ENCODE measurements at regions not wholly inside any gene's neighbourhood (a gene's known extent, or its start where the extent isn't known, plus 50 kb on each side); places are given as distances from the start of the nearest gene placed in this dataset.

- no peaks in the 10 kb centered on the region for H3K27me3 ChIP-seq (ENCODE audit: insufficient read depth, poor library complexity, severe bottlenecking)
- TF ChIP-seq CTCF (IDR thresholded peaks at IDR 0.05; ENCODE audit: insufficient read depth, low read length) = no peak
- TF ChIP-seq REST (IDR thresholded peaks at IDR 0.05; ENCODE audit: insufficient replicate concordance, low read depth) = no peak
- TF ChIP-seq SPI1 (IDR thresholded peaks at IDR 0.05; ENCODE audit: borderline replicate concordance, low read depth) = no peak
- no peak for TF ChIP-seq GABPA (IDR thresholded peaks at IDR 0.05; ENCODE audit: low read depth)
- TF ChIP-seq POLR2AphosphoS5 (IDR thresholded peaks at IDR 0.05; ENCODE audit: low read depth) = no peak
- no peak for DNase-seq (ENCODE audit: low read depth in 1 of 2, low spot score in 1 of 2)
- H3K27ac ChIP-seq (replicated peaks) = no peak overlapping the region
- H3K4me3 ChIP-seq (replicated peaks; ENCODE audit: insufficient read depth, low read length) = no peak overlapping the region
Measured at GRCh38 chrX:139170526-139171173, 359.9 kb upstream of the F9 start.

- no peaks in the 10 kb centered on the region for H3K27me3 ChIP-seq (ENCODE audit: insufficient read depth, poor library complexity, severe bottlenecking)
- TF ChIP-seq POLR2AphosphoS5 (IDR thresholded peaks at IDR 0.05; ENCODE audit: low read depth) (no peak), CTCF (IDR thresholded peaks at IDR 0.05; ENCODE audit: insufficient read depth, low read length) (no peak), REST (IDR thresholded peaks at IDR 0.05; ENCODE audit: insufficient replicate concordance, low read depth) (no peak), SPI1 (IDR thresholded peaks at IDR 0.05; ENCODE audit: borderline replicate concordance, low read depth) (no peak), GABPA (IDR thresholded peaks at IDR 0.05; ENCODE audit: low read depth) (no peak)
Measured at GRCh38 chrX:139167282-139167681, 363.3 kb upstream of the F9 start.

GRCh38 chrX:139158256-139158655, 372.3 kb upstream of the F9 start:
- no peaks in the 10 kb centered on the region for H3K27me3 ChIP-seq (ENCODE audit: insufficient read depth, poor library complexity, severe bottlenecking)
- no peak overlapping the region for H3K4me3 ChIP-seq (replicated peaks; ENCODE audit: insufficient read depth, low read length)
- no peak for TF ChIP-seq REST (IDR thresholded peaks at IDR 0.05; ENCODE audit: insufficient replicate concordance, low read depth)
- no peak for TF ChIP-seq SPI1 (IDR thresholded peaks at IDR 0.05; ENCODE audit: borderline replicate concordance, low read depth)
- DNase-seq (ENCODE audit: low read depth in 1 of 2, low spot score in 1 of 2) = no peak
- no peak overlapping the region for H3K27ac ChIP-seq (replicated peaks)

More at GRCh38 chrX:139167282-139167681, 363.3 kb upstream of the F9 start:
- DNase-seq (ENCODE audit: low read depth in 1 of 2, low spot score in 1 of 2) = no peak
- Histone ChIP-seq H3K27ac (replicated peaks) (no peak overlapping the region), H3K4me3 (replicated peaks; ENCODE audit: insufficient read depth, low read length) (no peak overlapping the region)

Data from HL-60 (cell line).